OCI-LY1 (cell line): ENCODE measurements at regions not wholly inside any gene's neighbourhood (a gene's known extent, or its start where the extent isn't known, plus 50 kb on each side); places are given as distances from the start of the nearest gene placed in this dataset.
"Not testable (repeated sequence)": the region's sequence is repeated elsewhere in the genome, so short reads cannot be mapped to it uniquely, and the experiment has no call there.

Experiments used
- H2AFZ ChIP-seq: fragments of 200-600 bp; sonication (generic), shearing (Covaris generic); 2 replicates; pipeline ENCODE4 v1.6.0; 2014; ENCODE audit warnings: antibody characterized with exemption, mild to moderate bottlenecking, low read length
- H3F3A ChIP-seq: fragments of 200-600 bp; sonication (generic), shearing (Covaris generic); 2 replicates; pipeline ENCODE4 v1.6.0; 2014; ENCODE audit warnings: mild to moderate bottlenecking, antibody characterized with exemption, low read length, moderate library complexity; ENCODE audit not compliant: insufficient read depth
- H3K27ac ChIP-seq: fragments of 200-600 bp; sonication (generic); 2 replicates; pipeline ENCODE4 v1.5.1; 2014; ENCODE audit warnings: low read length, mixed run types, mild to moderate bottlenecking, low read depth; ENCODE audit not compliant: poor library complexity, severe bottlenecking
- H3K27me3 ChIP-seq: fragments of 200-600 bp; sonication (generic); 2 replicates; pipeline ENCODE4 v1.6.0; 2014; ENCODE audit warnings: antibody characterized with exemption, mild to moderate bottlenecking, low read length, moderate library complexity; ENCODE audit not compliant: insufficient read depth
- H3K36me3 ChIP-seq: fragments of 200-600 bp; sonication (generic); 2 replicates; pipeline ENCODE4 v1.6.1; 2014; ENCODE audit warnings: mild to moderate bottlenecking, antibody characterized with exemption, low read length, moderate library complexity, mixed read lengths; ENCODE audit not compliant: insufficient read depth
- H3K4me1 ChIP-seq: fragments of 200-600 bp; sonication (generic); 2 replicates; pipeline ENCODE4 v1.5.1; 2014; ENCODE audit warnings: mild to moderate bottlenecking, low read length, moderate library complexity; ENCODE audit not compliant: insufficient read depth, severe bottlenecking
- H3K4me2 ChIP-seq: fragments of 200-600 bp; sonication (generic), shearing (Covaris generic); 2 replicates; pipeline ENCODE4 v1.6.1; 2014; ENCODE audit warnings: low read length
- H3K4me3 ChIP-seq: fragments of 200-600 bp; sonication (generic); 2 replicates; pipeline ENCODE4 v1.5.1; 2014; ENCODE audit warnings: low read length, low read depth, mild to moderate bottlenecking, mixed read lengths; ENCODE audit not compliant: poor library complexity, severe bottlenecking
- H3K79me2 ChIP-seq: fragments of 200-600 bp; shearing (Covaris generic); 2 replicates; pipeline ENCODE4 v1.6.1; 2016; ENCODE audit warnings: mixed run types, low read length, mixed read lengths; ENCODE audit not compliant: insufficient read depth
- H3K9ac ChIP-seq: fragments of 200-600 bp; sonication (generic), shearing (Covaris generic); 2 replicates; pipeline ENCODE4 v1.6.1; 2014; ENCODE audit warnings: mild to moderate bottlenecking, low read length, mixed read lengths
- H3K9me2 ChIP-seq: fragments of 200-600 bp; sonication (generic), shearing (Covaris generic); 2 replicates; pipeline ENCODE4 v1.6.1; 2014; ENCODE audit warnings: low read depth, mild to moderate bottlenecking, low read length, mixed read lengths
- H3K9me3 ChIP-seq: fragments of 200-600 bp; shearing (Covaris generic); 2 replicates; pipeline ENCODE4 v1.6.1; 2014; ENCODE audit warnings: low read length, mixed read lengths
- H4K20me1 ChIP-seq: fragments of 200-600 bp; sonication (generic), shearing (Covaris generic); 2 replicates; pipeline ENCODE4 v1.6.0; 2016; ENCODE audit warnings: mild to moderate bottlenecking, low read length; ENCODE audit not compliant: insufficient read depth
- CTCF ChIP-seq: fragments of 200-600 bp; sonication (generic), shearing (Covaris generic); IDR thresholded peaks from 2 replicates; pipeline ENCODE4 v1.5.1; 2017; ENCODE audit warnings: mild to moderate bottlenecking, antibody characterized with exemption, low read length, moderate library complexity, mixed read lengths
- EZH2 ChIP-seq: fragments of 200-600 bp; sonication (generic), shearing (Covaris generic); IDR thresholded peaks from 2 replicates; pipeline ENCODE4 v1.8.0; 2017; ENCODE audit warnings: borderline replicate concordance, mixed run types, mild to moderate bottlenecking, antibody characterized with exemption, low read length, moderate library complexity, mixed read lengths

DNA sequence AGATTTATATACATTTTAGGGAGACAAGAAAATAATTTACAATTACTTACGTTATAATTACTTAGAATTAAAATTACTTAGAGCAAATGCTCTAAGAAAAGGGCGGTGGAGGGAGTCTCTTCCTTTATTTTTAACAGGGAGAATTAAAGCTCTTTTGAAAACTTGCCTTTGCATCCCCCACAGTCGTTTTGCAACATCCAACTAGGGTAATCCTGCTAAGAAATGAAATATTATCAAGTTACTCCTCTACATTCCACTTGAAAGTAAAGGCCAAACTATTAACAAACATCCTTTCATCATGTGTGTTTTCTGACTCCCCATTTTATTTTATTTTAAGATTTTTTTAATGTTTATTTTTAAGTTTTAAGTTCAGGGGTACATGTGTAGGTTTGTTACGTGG, 1358.5 kb downstream of the NCAM2 start:
- Histone ChIP-seq H3F3A (no peaks in the 10 kb centered on the region), H3K4me3 (no peak overlapping the region), H4K20me1 (no peaks in the 10 kb centered on the region), H3K27me3 (no peaks in the 10 kb centered on the region), H3K27ac (no peak overlapping the region), H3K4me2 (no peak overlapping the region), H3K79me2 (no peaks in the 10 kb centered on the region), H3K9me2 (no peaks in the 10 kb centered on the region; the same call in 1 of the 2 replicates), H3K36me3 (no peaks in the 10 kb centered on the region), H2AFZ (peak overlapping the region; percentile 54; the same call in 1 of the 2 replicates), H3K9ac (no peak overlapping the region), H3K4me1 (no peaks in the 10 kb centered on the region), H3K9me3 (peaks cover 10% of the 10 kb centered on the region)
- TF ChIP-seq EZH2 (no peak), CTCF (no peak)

DNA sequence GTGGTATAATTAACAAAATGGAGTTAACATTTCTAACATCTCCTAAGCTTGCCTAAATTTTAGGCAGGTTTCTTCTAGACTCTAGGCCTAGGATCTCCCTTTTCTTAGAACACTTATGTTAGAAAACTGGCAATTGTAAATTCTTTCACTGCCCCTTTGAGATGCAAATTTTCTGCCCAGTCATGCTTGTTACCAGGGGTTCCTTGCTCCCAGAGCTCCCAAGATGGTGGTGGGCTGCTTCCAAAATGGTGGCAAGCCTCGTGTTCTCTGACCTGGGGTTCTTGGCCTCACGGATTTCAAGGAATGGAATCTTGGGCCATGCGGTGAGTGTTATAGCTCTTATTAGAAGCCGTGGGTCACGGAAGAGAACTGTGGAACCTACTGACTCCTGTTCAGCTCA, 1361.4 kb downstream of the NCAM2 start:
- 0 out of 2 replicates have a peak overlapping the region, but pooled peaks have one; percentile 31 for H2AFZ ChIP-seq
- H3K4me1 ChIP-seq, H3K4me3 ChIP-seq, H3K79me2 ChIP-seq, H3K9me3 ChIP-seq, H3F3A ChIP-seq, H3K9me2 ChIP-seq, H3K27me3 ChIP-seq, H3K9ac ChIP-seq, H3K36me3 ChIP-seq, H3K4me2 ChIP-seq, H4K20me1 ChIP-seq, H3K27ac ChIP-seq: not testable (repeated sequence)

DNA sequence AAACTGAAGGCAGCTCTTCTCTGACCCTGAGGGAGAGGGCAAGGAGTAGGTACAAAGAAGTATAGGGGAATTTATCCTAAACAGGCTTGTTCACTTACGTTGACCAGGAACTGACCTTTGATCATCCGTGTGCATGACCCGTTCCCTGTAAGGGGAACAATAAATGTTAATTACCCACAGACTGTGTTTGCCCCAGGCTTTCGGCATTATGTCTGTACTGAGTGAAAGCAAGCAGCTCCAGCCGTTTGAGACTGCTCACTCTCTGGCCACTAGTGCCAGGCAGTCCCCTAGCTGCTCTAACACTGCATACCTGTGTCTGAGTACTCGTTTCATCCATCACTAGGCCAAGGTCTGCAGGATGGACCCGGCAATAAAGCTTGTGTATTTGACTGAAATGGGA, 1365.3 kb downstream of the NCAM2 start:
- Histone ChIP-seq H3K4me3 (no peak overlapping the region), H3K79me2 (no peaks in the 10 kb centered on the region), H3K36me3 (no peaks in the 10 kb centered on the region), H3K9me2 (no peaks in the 10 kb centered on the region; the same call in 1 of the 2 replicates), H3K4me2 (no peak overlapping the region), H3K4me1 (no peaks in the 10 kb centered on the region), H2AFZ (no peak overlapping the region), H4K20me1 (no peaks in the 10 kb centered on the region), H3K27me3 (no peaks in the 10 kb centered on the region), H3K27ac (no peak overlapping the region), H3F3A (no peaks in the 10 kb centered on the region), H3K9me3 (no peaks in the 10 kb centered on the region; the same call in 1 of the 2 replicates), H3K9ac (no peak overlapping the region)
- TF ChIP-seq CTCF (no peak), EZH2 (no peak)

GRCh38 chr21:22364163-22364562, 1366.0 kb downstream of the NCAM2 start:
- Histone ChIP-seq H3K27me3 (no peaks in the 10 kb centered on the region), H3K9me3 (no peaks in the 10 kb centered on the region; the same call in 1 of the 2 replicates), H3K9ac (no peak overlapping the region), H2AFZ (no peak overlapping the region), H3K79me2 (no peaks in the 10 kb centered on the region), H3K36me3 (no peaks in the 10 kb centered on the region), H3K4me1 (no peaks in the 10 kb centered on the region), H3K9me2 (no peaks in the 10 kb centered on the region; the same call in 1 of the 2 replicates), H3K27ac (no peak overlapping the region), H3K4me3 (no peak overlapping the region), H3F3A (no peaks in the 10 kb centered on the region), H3K4me2 (no peak overlapping the region), H4K20me1 (no peaks in the 10 kb centered on the region)
- TF ChIP-seq CTCF (no peak), EZH2 (no peak)
